ENCODE measurements at regions not wholly inside any gene's neighbourhood (a gene's known extent, or its start where the extent isn't known, plus 50 kb on each side); places are given as distances from the start of the nearest gene placed in this dataset.

DNA sequence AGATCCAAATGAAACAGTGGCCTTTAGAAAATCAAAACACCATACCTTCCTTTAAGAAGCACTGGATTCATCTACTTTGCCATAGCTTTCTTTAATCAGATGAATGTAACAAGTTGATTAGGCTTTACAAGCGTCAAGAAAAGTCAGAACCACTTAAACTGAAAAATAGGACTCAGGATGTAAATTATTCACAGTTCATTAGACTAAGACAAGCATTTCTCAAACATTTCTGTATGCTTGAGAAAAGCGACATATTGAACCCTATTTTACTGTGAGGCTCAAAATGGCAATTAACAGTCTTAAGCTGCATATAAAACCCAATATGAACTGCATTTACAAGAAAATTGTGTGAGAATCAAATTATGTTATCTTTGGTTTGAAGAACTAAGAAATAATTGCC lies 256.7 kb upstream of the SNX7 start:
- intact Hi-C loops (cut with micrococcal nuclease): loop anchor here (5.0 kb wide), 1 partner anchor 483 kb away; the partner anchor contains the start of gene DPYD
- no peak overlapping the region for H3K27ac Mint-ChIP-seq
- no peak for DNase-seq (ENCODE audit: low spot score)
- H3K9me3 Mint-ChIP-seq: no peaks in the 10 kb centered on the region
- H3K36me3 Mint-ChIP-seq (ENCODE audit: low read depth): no peaks in the 10 kb centered on the region
- no peak overlapping the region for H3K4me3 Mint-ChIP-seq (ENCODE audit: low read depth)
- peaks cover 3% of the 10 kb centered on the region for H3K27me3 Mint-ChIP-seq (ENCODE audit: low read depth)
- H3K4me1 Mint-ChIP-seq (ENCODE audit: low read depth): peaks cover 45% of the 10 kb centered on the region

DNA sequence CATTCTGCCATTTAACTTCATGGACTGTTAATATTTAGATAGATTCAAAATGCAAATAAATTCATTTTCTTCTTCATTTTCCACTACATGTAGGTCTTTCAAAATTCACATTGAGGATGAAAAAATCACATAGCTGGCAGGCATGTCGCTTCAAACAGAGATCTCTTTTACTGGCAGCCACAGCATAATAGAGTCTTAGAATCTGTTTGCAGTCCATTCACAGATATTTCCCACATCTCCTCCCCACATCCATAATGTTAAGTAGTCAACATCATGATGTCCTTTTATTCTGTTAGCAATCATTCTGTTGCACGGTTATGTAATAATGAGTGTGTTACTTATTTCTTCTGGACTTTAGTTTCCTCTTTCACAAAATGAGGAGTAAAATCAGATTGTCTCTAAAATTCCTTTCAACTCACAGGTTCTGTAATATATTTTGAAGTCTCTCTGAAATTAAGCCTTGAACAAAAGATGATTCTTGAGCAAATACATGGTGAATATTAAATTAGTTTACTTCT lies 257.5 kb upstream of the SNX7 start:
- H3K27ac Mint-ChIP-seq: peak overlapping the region; percentile 52
- H3K4me3 Mint-ChIP-seq (ENCODE audit: low read depth): no peak overlapping the region
- H3K27me3 Mint-ChIP-seq (ENCODE audit: low read depth): no peaks in the 10 kb centered on the region
- intact Hi-C loops (cut with micrococcal nuclease): no loop called here
- DNase-seq (ENCODE audit: low spot score): no peak
- no peaks in the 10 kb centered on the region for H3K36me3 Mint-ChIP-seq (ENCODE audit: low read depth)
- H3K9me3 Mint-ChIP-seq: no peaks in the 10 kb centered on the region
- peaks cover 46% of the 10 kb centered on the region for H3K4me1 Mint-ChIP-seq (ENCODE audit: low read depth)

DNA sequence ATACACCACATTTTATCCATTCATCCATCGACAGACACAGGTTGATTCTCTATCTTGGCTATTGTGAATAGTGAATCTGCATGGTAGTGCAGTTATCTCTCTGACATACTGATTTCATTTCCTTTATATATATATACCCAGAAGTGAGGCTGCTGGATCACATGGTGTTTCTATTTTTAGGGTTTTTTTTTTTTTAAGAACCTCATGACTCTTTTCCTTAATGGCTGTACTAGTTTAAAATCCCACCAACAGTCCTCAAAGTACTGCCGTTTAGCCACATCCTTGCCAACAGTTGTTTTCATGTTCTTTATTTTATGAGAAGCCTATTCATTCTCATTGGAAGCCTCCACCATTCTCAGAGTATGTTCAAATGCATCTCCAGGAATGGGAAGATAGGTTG lies 258.7 kb upstream of the SNX7 start:
- Mint-ChIP-seq H3K27ac (peak overlapping the region; percentile 25), H3K4me3 (ENCODE audit: low read depth) (peak overlapping the region; percentile 18), H3K4me1 (ENCODE audit: low read depth) (peaks cover 56% of the 10 kb centered on the region), H3K36me3 (ENCODE audit: low read depth) (no peaks in the 10 kb centered on the region), H3K9me3 (no peaks in the 10 kb centered on the region), H3K27me3 (ENCODE audit: low read depth) (no peaks in the 10 kb centered on the region)
- no peak for DNase-seq (ENCODE audit: low spot score)
- intact Hi-C loops (cut with micrococcal nuclease): no loop called here

GRCh38 chr1:98400446-98400845 lies 261.1 kb upstream of the SNX7 start:
- H3K27me3 Mint-ChIP-seq (ENCODE audit: low read depth): no peaks in the 10 kb centered on the region
- H3K9me3 Mint-ChIP-seq: no peaks in the 10 kb centered on the region
- H3K4me3 Mint-ChIP-seq (ENCODE audit: low read depth): no peak overlapping the region
- peaks cover 50% of the 10 kb centered on the region for H3K4me1 Mint-ChIP-seq (ENCODE audit: low read depth)
- H3K36me3 Mint-ChIP-seq (ENCODE audit: low read depth): no peaks in the 10 kb centered on the region
- H3K27ac Mint-ChIP-seq: no peak overlapping the region
- intact Hi-C loops (cut with micrococcal nuclease): no loop called here
- no peak for DNase-seq (ENCODE audit: low spot score)

GRCh38 chr1:98399218-98399617 lies 262.3 kb upstream of the SNX7 start:
- no peak for DNase-seq (ENCODE audit: low spot score)
- Mint-ChIP-seq H3K4me3 (ENCODE audit: low read depth) (no peak overlapping the region), H3K27ac (no peak overlapping the region), H3K27me3 (ENCODE audit: low read depth) (no peaks in the 10 kb centered on the region), H3K4me1 (ENCODE audit: low read depth) (peaks cover 42% of the 10 kb centered on the region), H3K36me3 (ENCODE audit: low read depth) (no peaks in the 10 kb centered on the region), H3K9me3 (no peaks in the 10 kb centered on the region)
- intact Hi-C loops (cut with micrococcal nuclease): no loop called here

DNA sequence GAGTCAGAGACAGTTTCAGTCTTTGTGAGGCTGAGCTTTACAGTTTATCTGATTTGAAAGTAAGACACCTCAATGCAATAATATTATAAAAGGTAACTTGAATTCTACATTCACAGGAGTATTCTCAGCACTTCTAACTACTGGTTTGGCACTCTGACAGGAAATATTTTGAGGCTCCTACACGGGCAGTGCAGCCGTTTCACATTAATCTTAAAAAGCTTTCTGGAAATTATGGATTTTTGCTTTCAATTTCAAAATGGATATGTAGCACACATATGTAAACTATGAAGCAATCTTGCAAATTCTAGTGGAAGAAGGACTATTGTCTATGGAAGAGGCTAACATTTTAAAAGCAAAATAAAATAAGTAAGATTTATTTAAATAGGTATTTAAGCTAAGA lies 262.9 kb upstream of the SNX7 start:
- intact Hi-C loops (cut with micrococcal nuclease): no loop called here
- Mint-ChIP-seq H3K9me3 (no peaks in the 10 kb centered on the region), H3K27ac (no peak overlapping the region)

DNA sequence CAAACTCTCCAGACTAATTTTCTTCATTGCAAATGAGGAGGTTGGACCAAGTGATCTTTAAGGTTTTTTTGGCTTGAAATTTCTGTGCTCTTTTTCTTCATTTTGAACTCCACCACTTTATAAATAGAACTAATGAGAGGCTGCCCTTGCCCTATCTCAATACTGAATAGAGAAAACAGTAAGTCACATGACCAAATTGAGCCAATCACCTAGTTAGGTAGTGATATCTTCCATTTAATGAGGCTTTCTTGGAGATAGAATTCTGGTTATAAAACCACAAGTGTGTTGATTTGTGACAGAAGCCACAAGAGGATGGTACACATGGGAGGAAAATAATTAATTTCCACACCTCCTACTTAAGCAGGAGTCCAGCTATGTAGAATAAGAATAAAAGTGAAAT lies 263.4 kb upstream of the SNX7 start:
- no peak for DNase-seq (ENCODE audit: low spot score)
- Mint-ChIP-seq H3K9me3 (no peaks in the 10 kb centered on the region), H3K27me3 (ENCODE audit: low read depth) (no peaks in the 10 kb centered on the region), H3K4me1 (ENCODE audit: low read depth) (peaks cover 30% of the 10 kb centered on the region), H3K36me3 (ENCODE audit: low read depth) (no peaks in the 10 kb centered on the region), H3K4me3 (ENCODE audit: low read depth) (no peak overlapping the region), H3K27ac (no peak overlapping the region)
- intact Hi-C loops (cut with micrococcal nuclease): no loop called here

More for the DNA sequence above, 262.9 kb upstream of the SNX7 start:
- Mint-ChIP-seq H3K4me3 (ENCODE audit: low read depth) (peak overlapping the region; percentile 15), H3K27me3 (ENCODE audit: low read depth) (no peaks in the 10 kb centered on the region), H3K36me3 (ENCODE audit: low read depth) (no peaks in the 10 kb centered on the region), H3K4me1 (ENCODE audit: low read depth) (peaks cover 36% of the 10 kb centered on the region)
- no peak for DNase-seq (ENCODE audit: low spot score)

DNA sequence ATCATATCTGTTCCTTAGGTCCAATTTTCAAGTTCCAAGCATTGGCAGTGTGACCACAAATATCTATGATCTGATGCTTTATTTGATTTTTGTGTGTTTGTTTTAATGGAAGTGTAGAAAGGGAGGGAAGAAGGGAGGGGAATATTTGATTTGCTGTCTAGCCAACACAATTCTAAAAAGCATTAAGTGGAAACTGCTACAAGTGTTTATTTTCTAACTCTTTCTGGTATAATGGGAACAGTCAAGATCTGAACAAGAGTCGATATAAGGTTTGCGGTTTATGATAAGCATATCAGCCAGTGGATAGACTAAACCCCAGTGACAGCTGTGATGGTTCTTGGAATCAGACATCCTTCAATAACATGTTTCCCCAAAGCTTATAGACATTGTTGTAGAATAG lies 267.8 kb upstream of the SNX7 start:
- Mint-ChIP-seq H3K4me1 (ENCODE audit: low read depth) (peaks cover 20% of the 10 kb centered on the region), H3K27ac (no peak overlapping the region), H3K4me3 (ENCODE audit: low read depth) (no peak overlapping the region), H3K9me3 (no peaks in the 10 kb centered on the region), H3K27me3 (ENCODE audit: low read depth) (no peaks in the 10 kb centered on the region), H3K36me3 (ENCODE audit: low read depth) (no peaks in the 10 kb centered on the region)
- DNase-seq (ENCODE audit: low spot score): no peak
- intact Hi-C loops (cut with micrococcal nuclease): no loop called here

DNA sequence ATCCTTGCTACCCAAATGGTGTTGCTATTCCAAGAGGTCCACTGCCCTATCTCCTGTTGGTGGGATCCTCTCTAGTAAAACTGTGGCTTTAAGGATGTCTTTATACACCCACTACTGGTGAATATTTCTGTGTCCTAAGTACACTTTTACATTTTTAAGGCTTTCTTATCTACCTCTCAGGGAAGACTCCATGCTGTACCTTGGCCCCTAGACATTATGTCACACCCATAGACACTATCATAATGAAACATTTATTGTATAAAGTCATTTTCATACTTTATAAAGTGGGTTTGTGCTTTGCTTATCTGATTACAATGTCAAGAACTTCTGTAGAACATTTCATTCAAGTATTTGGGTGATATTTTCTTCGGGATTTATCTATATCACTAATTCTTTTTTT lies 270.3 kb upstream of the SNX7 start:
- no peak overlapping the region for H3K27ac Mint-ChIP-seq
- H3K4me3 Mint-ChIP-seq (ENCODE audit: low read depth): no peak overlapping the region
- intact Hi-C loops (cut with micrococcal nuclease): no loop called here
- H3K9me3 Mint-ChIP-seq: no peaks in the 10 kb centered on the region
- peaks cover 24% of the 10 kb centered on the region for H3K4me1 Mint-ChIP-seq (ENCODE audit: low read depth)
- H3K36me3 Mint-ChIP-seq (ENCODE audit: low read depth): no peaks in the 10 kb centered on the region
- H3K27me3 Mint-ChIP-seq (ENCODE audit: low read depth): no peaks in the 10 kb centered on the region
- no peak for DNase-seq (ENCODE audit: low spot score)

DNA sequence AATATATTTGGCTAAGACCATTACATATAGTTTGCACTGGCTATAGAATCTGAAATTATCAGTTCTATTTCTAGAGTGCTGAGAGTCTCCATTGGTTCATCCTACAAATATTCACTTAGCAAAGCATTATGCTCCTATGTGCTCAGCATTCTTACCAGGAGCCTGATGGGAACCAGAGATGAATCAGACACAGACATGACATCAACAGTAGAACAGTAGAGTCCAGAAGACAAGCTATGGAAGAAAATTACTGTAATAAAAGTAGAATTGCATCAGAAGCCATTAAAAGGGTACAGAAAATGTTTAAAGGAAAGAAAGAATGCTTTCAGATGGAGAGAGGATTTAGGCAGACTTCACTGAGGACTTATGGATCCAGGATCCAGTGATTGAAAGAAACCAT lies 271.7 kb upstream of the SNX7 start:
- Mint-ChIP-seq H3K27ac (no peak overlapping the region), H3K36me3 (ENCODE audit: low read depth) (no peaks in the 10 kb centered on the region), H3K27me3 (ENCODE audit: low read depth) (no peaks in the 10 kb centered on the region), H3K9me3 (no peaks in the 10 kb centered on the region), H3K4me3 (ENCODE audit: low read depth) (no peak overlapping the region), H3K4me1 (ENCODE audit: low read depth) (peaks cover 24% of the 10 kb centered on the region)
- intact Hi-C loops (cut with micrococcal nuclease): no loop called here
- no peak for DNase-seq (ENCODE audit: low spot score)

GRCh38 chr1:98388441-98388840 lies 273.1 kb upstream of the SNX7 start:
- Mint-ChIP-seq H3K9me3 (no peaks in the 10 kb centered on the region), H3K27me3 (ENCODE audit: low read depth) (peaks cover 4% of the 10 kb centered on the region), H3K27ac (no peak overlapping the region), H3K4me1 (ENCODE audit: low read depth) (peaks cover 25% of the 10 kb centered on the region), H3K36me3 (ENCODE audit: low read depth) (no peaks in the 10 kb centered on the region), H3K4me3 (ENCODE audit: low read depth) (no peak overlapping the region)
- intact Hi-C loops (cut with micrococcal nuclease): no loop called here
- DNase-seq (ENCODE audit: low spot score): no peak

GRCh38 chr1:98387701-98388100 lies 273.8 kb upstream of the SNX7 start:
- Mint-ChIP-seq H3K4me1 (ENCODE audit: low read depth) (peaks cover 25% of the 10 kb centered on the region), H3K9me3 (no peaks in the 10 kb centered on the region), H3K27me3 (ENCODE audit: low read depth) (peaks cover 6% of the 10 kb centered on the region), H3K36me3 (ENCODE audit: low read depth) (no peaks in the 10 kb centered on the region), H3K4me3 (ENCODE audit: low read depth) (no peak overlapping the region), H3K27ac (no peak overlapping the region)
- no peak for DNase-seq (ENCODE audit: low spot score)
- intact Hi-C loops (cut with micrococcal nuclease): no loop called here

DNA sequence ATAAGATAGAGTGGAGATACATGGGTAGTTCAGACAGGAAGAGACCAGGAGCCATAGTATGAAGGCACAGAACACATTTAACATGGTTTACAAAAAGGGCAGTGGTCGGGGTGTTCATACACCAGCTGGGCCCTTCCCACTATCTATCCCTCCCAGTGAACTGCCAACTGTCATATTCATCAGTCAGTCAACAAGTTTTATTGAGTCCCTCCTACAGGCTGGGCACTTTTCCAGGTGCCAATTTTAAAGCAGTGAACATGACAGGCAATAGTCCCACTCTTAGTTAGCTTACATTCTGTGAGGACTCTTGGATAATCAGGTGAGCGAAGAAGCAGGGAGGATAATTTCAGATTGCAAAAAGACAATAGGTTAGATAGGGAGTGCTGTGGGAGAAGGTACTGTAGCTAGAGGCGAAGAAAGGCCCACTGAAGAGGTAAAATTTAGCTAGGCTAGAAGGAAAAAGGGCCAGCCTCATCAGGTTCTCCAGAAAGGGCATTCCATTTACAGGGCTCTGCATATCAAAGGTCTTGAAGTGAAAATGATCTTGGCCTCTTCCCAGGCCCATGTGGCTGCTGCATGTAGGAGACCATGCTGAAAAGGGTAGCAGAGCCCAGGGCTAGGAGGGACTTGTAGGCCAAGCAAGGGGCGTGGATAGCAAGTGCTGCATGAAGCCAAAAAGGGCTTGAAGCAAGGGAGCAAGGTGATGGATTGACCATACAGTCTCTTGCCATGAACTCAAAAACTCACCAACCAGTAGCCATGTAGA lies 274.7 kb upstream of the SNX7 start:
- H3K9me3 Mint-ChIP-seq: no peaks in the 10 kb centered on the region
- intact Hi-C loops (cut with micrococcal nuclease): no loop called here
- no peak overlapping the region for H3K4me3 Mint-ChIP-seq (ENCODE audit: low read depth)
- DNase-seq (ENCODE audit: low spot score): no peak
- H3K36me3 Mint-ChIP-seq (ENCODE audit: low read depth): no peaks in the 10 kb centered on the region
- peaks cover 12% of the 10 kb centered on the region for H3K27me3 Mint-ChIP-seq (ENCODE audit: low read depth)
- H3K4me1 Mint-ChIP-seq (ENCODE audit: low read depth): peaks cover 25% of the 10 kb centered on the region
- no peak overlapping the region for H3K27ac Mint-ChIP-seq

All from activated T-helper 2 cell treated with anti-CD3 and anti-CD28 coated beads, Interferon-gamma antibody, Interleukin-2, Interleukin-4, amounts not matched to agents 10 μg/mL and 5 μg/mL and 100 μg/mL, durations not matched to agents 14 hours and 24 hours and 36 hours (primary cell).